A673 (cell line): ENCODE measurements at regions not wholly inside any gene's neighbourhood (a gene's known extent, or its start where the extent isn't known, plus 50 kb on each side); places are given as distances from the start of the nearest gene placed in this dataset.
"Not testable (repeated sequence)": the region's sequence is repeated elsewhere in the genome, so short reads cannot be mapped to it uniquely, and the experiment has no call there.

ENCODE experiments used
- BruUV-seq: library from RNA; stranded (reverse); fragments of 400-500 nt; replicated peaks from 2 replicates; lab custom pipeline; 2021; lab: Mats Ljungman, UMichigan
- CTCF ChIA-PET: fragments of 300-600 bp; sonication (Branson Sonifier 250); formaldehyde crosslinking; loops from one replicate; lab custom pipeline; 2022; ENCODE audit warnings: antibody characterized with exemption; lab: Charles Lee
- POLR2A ChIA-PET: fragments of 300-600 bp; sonication (Branson Sonifier 250); formaldehyde crosslinking; loops from one replicate; lab custom pipeline; 2022; ENCODE audit warnings: antibody characterized with exemption; ENCODE audit not compliant: low non-redundant PET; lab: Charles Lee
- DNase-seq: peaks from one replicate; pipeline ENCODE4 v3.0.0-alpha.2; 2015; ENCODE audit warnings: low spot score
- H3K27ac ChIP-seq: fragments of 200-600 bp; sonication (generic); 2 replicates; pipeline ENCODE4 v1.5.1; 2016; ENCODE audit warnings: mixed run types, low read depth, mild to moderate bottlenecking, mixed read lengths, antibody characterized with exemption, low read length; ENCODE audit not compliant: poor library complexity, severe bottlenecking
- H3K27me3 ChIP-seq: fragments of 200-600 bp; sonication (generic); replicated peaks from 2 replicates; pipeline ENCODE4 v1.6.1; 2017; ENCODE audit warnings: mixed run types, low read depth, mild to moderate bottlenecking, mixed read lengths, antibody characterized with exemption, low read length; ENCODE audit not compliant: insufficient read depth, poor library complexity
- H3K36me3 ChIP-seq: fragments of 200-600 bp; sonication (generic); 2 replicates; pipeline ENCODE4 v1.6.1; 2016; ENCODE audit warnings: mixed run types, mild to moderate bottlenecking, mixed read lengths, antibody characterized with exemption, low read length; ENCODE audit not compliant: insufficient read depth, poor library complexity, severe bottlenecking
- H3K4me1 ChIP-seq: fragments of 200-600 bp; sonication (generic); 2 replicates; pipeline ENCODE4 v1.6.1; 2017; ENCODE audit warnings: mixed run types, mild to moderate bottlenecking, mixed read lengths, antibody characterized with exemption, low read length; ENCODE audit not compliant: insufficient read depth, poor library complexity, severe bottlenecking
- H3K4me3 ChIP-seq: fragments of 200-600 bp; sonication (generic); 2 replicates; pipeline ENCODE4 v1.5.1; 2016; ENCODE audit warnings: low read depth, mixed run types, mild to moderate bottlenecking, mixed read lengths, low read length; ENCODE audit not compliant: poor library complexity, severe bottlenecking
- H3K9me3 ChIP-seq: fragments of 200-600 bp; sonication (generic); 2 replicates; pipeline ENCODE4 v1.6.1; 2016; ENCODE audit warnings: mixed run types, low read depth, mild to moderate bottlenecking, mixed read lengths, antibody characterized with exemption, low read length; ENCODE audit not compliant: poor library complexity, severe bottlenecking
- EZH2 ChIP-seq: fragments of 200-600 bp; sonication (generic); IDR thresholded peaks from 2 replicates; pipeline ENCODE4 v1.6.1; 2017; ENCODE audit warnings: borderline replicate concordance, low read depth, mild to moderate bottlenecking, mixed read lengths, antibody characterized with exemption, low read length; ENCODE audit not compliant: poor library complexity, severe bottlenecking
- intact Hi-C: fragments of 100-400 bp; cut with micrococcal nuclease; formaldehyde crosslinking; loops from one replicate; pipeline ENCODE4 v1.10.0; 2022; ENCODE audit not compliant: unreplicated experiment
- TF ChIP-seq, protein P1 (sequence below): fragments of 300-800, 200-600 bp; sonication (generic); conservative IDR thresholded peaks from 2 replicates; pipeline ENCODE4 v1.5.1; 2017; ENCODE audit warnings: low read depth, mild to moderate bottlenecking, antibody characterized with exemption, low read length, moderate library complexity, mixed read lengths

DNA sequence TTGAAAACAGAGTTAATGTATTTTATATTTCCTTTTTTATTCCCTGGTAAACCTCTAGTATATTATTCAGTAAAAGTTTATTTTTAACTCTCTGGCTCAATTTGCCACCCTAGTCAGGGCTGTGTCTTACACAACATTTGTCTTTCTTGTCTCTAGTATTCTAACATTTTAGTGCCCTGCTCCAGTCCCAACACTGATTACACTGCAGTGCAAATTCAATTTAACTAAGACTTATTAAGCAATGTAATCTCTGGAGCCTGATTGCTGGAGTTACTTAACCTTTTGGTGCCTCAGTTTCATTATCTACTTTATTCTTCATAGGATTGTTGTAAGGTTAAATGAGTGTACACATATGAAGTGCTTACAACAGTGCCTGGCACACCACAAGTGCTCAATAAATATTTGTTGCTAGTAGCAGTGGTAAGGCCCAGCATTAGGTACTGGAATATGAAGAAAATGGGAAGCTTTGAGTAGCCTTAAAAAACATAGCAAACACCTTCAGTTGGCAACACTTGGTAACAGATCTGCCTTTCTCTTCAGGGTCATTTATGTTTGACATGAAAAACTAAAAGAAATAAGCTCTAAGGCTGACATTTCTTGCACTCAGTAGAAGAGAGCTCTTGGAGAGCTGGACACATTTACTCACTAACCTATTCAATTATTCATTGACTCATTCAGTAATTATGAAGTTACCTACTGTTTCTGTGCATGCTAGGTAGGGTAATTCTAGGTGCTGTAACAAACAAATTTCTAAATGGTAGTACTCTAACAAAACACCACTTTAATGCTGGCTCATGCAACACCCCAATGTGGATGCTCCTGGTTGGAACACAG is 364.5 kb upstream of the EPHA3 start:
- BruUV-seq: no TSS peak
- DNase-seq: no peak
- Histone ChIP-seq H3K4me1 (peaks cover 9% of the 10 kb centered on the region), H3K9me3 (no peaks in the 10 kb centered on the region), H3K4me3 (no peak overlapping the region), H3K36me3 (no peaks in the 10 kb centered on the region), H3K27me3 (no peaks in the 10 kb centered on the region), H3K27ac (no peak overlapping the region)
- intact Hi-C loops: no loop called here
- TF ChIP-seq, protein P1, sequence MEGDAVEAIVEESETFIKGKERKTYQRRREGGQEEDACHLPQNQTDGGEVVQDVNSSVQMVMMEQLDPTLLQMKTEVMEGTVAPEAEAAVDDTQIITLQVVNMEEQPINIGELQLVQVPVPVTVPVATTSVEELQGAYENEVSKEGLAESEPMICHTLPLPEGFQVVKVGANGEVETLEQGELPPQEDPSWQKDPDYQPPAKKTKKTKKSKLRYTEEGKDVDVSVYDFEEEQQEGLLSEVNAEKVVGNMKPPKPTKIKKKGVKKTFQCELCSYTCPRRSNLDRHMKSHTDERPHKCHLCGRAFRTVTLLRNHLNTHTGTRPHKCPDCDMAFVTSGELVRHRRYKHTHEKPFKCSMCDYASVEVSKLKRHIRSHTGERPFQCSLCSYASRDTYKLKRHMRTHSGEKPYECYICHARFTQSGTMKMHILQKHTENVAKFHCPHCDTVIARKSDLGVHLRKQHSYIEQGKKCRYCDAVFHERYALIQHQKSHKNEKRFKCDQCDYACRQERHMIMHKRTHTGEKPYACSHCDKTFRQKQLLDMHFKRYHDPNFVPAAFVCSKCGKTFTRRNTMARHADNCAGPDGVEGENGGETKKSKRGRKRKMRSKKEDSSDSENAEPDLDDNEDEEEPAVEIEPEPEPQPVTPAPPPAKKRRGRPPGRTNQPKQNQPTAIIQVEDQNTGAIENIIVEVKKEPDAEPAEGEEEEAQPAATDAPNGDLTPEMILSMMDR: no peak
- no peak for TF ChIP-seq EZH2
- ChIA-PET CTCF (no interaction called here), POLR2A (no interaction called here)

DNA sequence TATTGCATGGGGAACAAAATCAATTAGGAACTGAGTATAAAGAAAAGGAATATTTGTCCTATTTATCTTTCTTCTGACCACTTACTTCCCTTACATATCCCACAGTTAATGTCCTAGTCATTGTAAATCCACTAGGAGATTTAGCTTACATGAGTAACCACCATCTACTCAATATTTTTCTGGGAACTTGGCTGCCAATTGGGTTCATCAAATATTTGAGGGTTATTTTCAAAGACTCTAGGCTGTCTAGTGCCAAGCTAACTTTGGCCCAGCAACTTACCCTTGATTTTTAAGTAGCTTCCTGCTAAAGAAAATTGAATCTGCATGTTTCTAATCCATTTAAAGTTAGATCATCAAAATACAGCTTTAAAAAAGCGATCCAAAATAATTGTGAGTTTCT is 362.5 kb upstream of the EPHA3 start:
- H3K27me3 ChIP-seq: no peaks in the 10 kb centered on the region
- H3K4me1 ChIP-seq: peaks cover 9% of the 10 kb centered on the region
- CTCF ChIA-PET: no interaction called here
- BruUV-seq: no TSS peak
- TF ChIP-seq EZH2: no peak
- TF ChIP-seq, protein P1: no peak
- DNase-seq: no peak
- H3K4me3 ChIP-seq: no peak overlapping the region
- intact Hi-C loops: no loop called here
- POLR2A ChIA-PET: no interaction called here
- H3K27ac ChIP-seq: no peak overlapping the region
- H3K36me3 ChIP-seq: no peaks in the 10 kb centered on the region
- H3K9me3 ChIP-seq: no peaks in the 10 kb centered on the region

DNA sequence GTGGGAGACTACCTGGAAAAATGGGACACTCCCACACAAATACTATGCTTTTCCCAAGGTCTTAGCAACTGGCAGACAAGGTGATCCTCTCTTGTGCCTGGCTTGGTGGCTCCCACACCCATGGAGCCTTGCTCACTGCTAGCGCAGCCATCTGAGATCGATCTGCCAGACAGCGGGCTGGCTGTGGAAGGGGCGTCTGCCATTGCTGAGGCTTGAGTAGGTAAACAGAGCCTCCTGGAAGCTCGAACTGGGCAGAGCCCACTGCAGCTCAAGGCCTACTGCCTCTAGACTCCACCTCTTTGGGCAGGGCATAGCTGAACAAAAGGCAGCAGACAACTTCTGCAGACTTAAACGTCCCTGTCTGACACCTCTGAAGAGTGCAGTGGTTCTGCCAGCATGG is 360.3 kb upstream of the EPHA3 start:
- H3K4me1 ChIP-seq, BruUV-seq, H3K27me3 ChIP-seq, DNase-seq, H3K36me3 ChIP-seq, intact Hi-C loops, CTCF ChIA-PET, POLR2A ChIA-PET, H3K27ac ChIP-seq, H3K4me3 ChIP-seq, H3K9me3 ChIP-seq: not testable (repeated sequence)

DNA sequence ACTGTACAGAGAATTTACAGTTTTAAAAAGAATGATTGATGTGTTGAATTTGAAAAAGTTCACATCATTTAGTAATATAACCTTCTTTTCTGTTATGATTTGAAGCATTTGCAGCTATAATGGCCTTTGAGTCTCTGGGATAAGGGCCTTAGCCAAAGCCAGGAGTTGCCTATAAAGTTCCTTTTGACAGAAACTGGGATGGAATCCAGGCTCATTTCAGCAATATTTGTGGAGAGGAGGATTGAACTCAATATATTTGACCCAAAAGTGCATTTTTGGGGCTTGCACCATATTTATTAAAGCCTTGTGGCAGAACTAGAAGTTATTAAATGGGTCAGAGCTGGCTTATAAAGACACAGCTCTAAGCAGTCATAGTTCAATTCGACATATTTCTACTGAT is 348.7 kb upstream of the EPHA3 start:
- no peak overlapping the region for H3K4me3 ChIP-seq
- CTCF ChIA-PET: no interaction called here
- no peak for TF ChIP-seq EZH2
- TF ChIP-seq, protein P1: no peak
- BruUV-seq: no TSS peak
- DNase-seq: no peak
- POLR2A ChIA-PET: no interaction called here
- no peaks in the 10 kb centered on the region for H3K27me3 ChIP-seq
- intact Hi-C loops: no loop called here
- H3K9me3 ChIP-seq: no peaks in the 10 kb centered on the region
- H3K27ac ChIP-seq: no peak overlapping the region
- no peaks in the 10 kb centered on the region for H3K4me1 ChIP-seq
- H3K36me3 ChIP-seq: no peaks in the 10 kb centered on the region
